Neural progenitor cell (in vitro differentiated cells): ENCODE measurements at regions not wholly inside any gene's neighbourhood (a gene's known extent, or its start where the extent isn't known, plus 50 kb on each side); places are given as distances from the start of the nearest gene placed in this dataset.

Source experiments
- DNase-seq: peaks from one replicate; pipeline ENCODE4 v3.0.0-alpha.2; 2016; ENCODE audit warnings: low spot score
- H2AFZ ChIP-seq: fragments of 200-600 bp; sonication (generic); replicated peaks from 2 replicates; pipeline ENCODE4 v1.6.1; 2016; ENCODE audit warnings: antibody characterized with exemption
- H3F3A ChIP-seq: fragments of 200-600 bp; sonication (generic); 2 replicates; pipeline ENCODE4 v1.6.1; 2016; ENCODE audit warnings: antibody characterized with exemption, low read depth
- H3K27ac ChIP-seq: fragments of 200-600 bp; sonication (generic); 2 replicates; pipeline ENCODE4 v1.5.1; 2016; ENCODE audit warnings: mild to moderate bottlenecking
- H3K27me3 ChIP-seq: fragments of 200-600 bp; sonication (generic); 2 replicates; pipeline ENCODE4 v1.6.1; 2016; ENCODE audit warnings: mild to moderate bottlenecking, moderate library complexity
- H3K36me3 ChIP-seq: fragments of 200-600 bp; sonication (generic); 2 replicates; pipeline ENCODE4 v1.5.1; 2016
- H3K4me1 ChIP-seq: fragments of 200-600 bp; sonication (generic); 2 replicates; pipeline ENCODE4 v1.6.1; 2016; ENCODE audit warnings: mixed run types
- H3K4me2 ChIP-seq: fragments of 200-600 bp; sonication (generic); 2 replicates; pipeline ENCODE4 v1.6.1; 2016
- H3K4me3 ChIP-seq: fragments of 200-600 bp; sonication (generic); 2 replicates; pipeline ENCODE4 v1.5.1; 2016
- H3K79me2 ChIP-seq: fragments of 200-600 bp; sonication (generic); 2 replicates; pipeline ENCODE4 v1.6.1; 2016; ENCODE audit warnings: low read depth
- H3K9ac ChIP-seq: fragments of 200-600 bp; sonication (generic); 2 replicates; pipeline ENCODE4 v1.6.1; 2016
- H3K9me3 ChIP-seq: fragments of 200-600 bp; sonication (generic); 2 replicates; pipeline ENCODE4 v1.5.1; 2016; ENCODE audit warnings: low read depth
- H4K20me1 ChIP-seq: fragments of 200-600 bp; sonication (generic); 2 replicates; pipeline ENCODE4 v1.6.1; 2016; ENCODE audit warnings: low read depth
- H3K27ac Mint-ChIP-seq: 3 replicates; pipeline ENCODE4 v1.8.0; 2021; ENCODE audit warnings: mixed read lengths
- H3K27me3 Mint-ChIP-seq: 2 replicates; pipeline ENCODE4 v1.8.0; 2022; ENCODE audit warnings: low read depth, mild to moderate bottlenecking, inconsistent platforms, moderate library complexity, mixed read lengths; ENCODE audit not compliant: insufficient read depth
- H3K36me3 Mint-ChIP-seq: 3 replicates; pipeline ENCODE4 v1.8.0; 2021; ENCODE audit warnings: mixed read lengths
- H3K4me1 Mint-ChIP-seq: 3 replicates; pipeline ENCODE4 v1.8.0; 2021; ENCODE audit warnings: mixed read lengths
- H3K4me3 Mint-ChIP-seq: 3 replicates; pipeline ENCODE4 v1.8.0; 2021; ENCODE audit warnings: mild to moderate bottlenecking, moderate library complexity, mixed read lengths
- H3K9me3 Mint-ChIP-seq: 3 replicates; pipeline ENCODE4 v1.8.0; 2020; ENCODE audit warnings: mixed read lengths
- EZH2 ChIP-seq: fragments of 200-600 bp; sonication (generic); IDR thresholded peaks from 2 replicates; pipeline ENCODE4 v1.6.1; 2017; ENCODE audit warnings: antibody characterized with exemption, mild to moderate bottlenecking, moderate library complexity
- EZH2phosphoT487 ChIP-seq: fragments of 200-600 bp; sonication (generic); IDR thresholded peaks from 2 replicates; pipeline ENCODE4 v1.6.1; 2017; ENCODE audit warnings: antibody characterized with exemption
- TF ChIP-seq, protein P1 (sequence below): fragments of 200-600 bp; sonication (generic); IDR thresholded peaks from 2 replicates; pipeline ENCODE4 v1.5.1; 2017; ENCODE audit warnings: antibody characterized with exemption, mild to moderate bottlenecking

DNA sequence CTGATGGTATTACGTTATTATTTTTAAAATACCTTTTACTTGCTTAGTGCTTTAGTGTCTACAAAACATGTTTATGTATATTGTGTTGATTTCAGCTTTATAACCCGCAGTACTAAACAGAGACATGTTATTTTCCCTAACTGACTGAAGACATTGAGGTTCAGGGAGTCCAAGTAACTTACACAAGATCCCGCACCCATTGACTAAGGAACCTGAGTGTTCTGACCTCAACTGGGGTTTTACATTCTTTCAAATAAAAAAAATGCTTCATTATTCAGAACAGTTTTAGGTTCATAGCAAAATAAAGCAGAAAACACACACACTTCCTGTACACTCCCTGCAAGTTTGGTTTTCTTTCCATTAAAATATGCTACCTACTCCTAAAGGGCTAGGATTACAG lies 60.4 kb upstream of the METAP2 start:
- no peaks in the 10 kb centered on the region for H4K20me1 ChIP-seq
- H3K79me2 ChIP-seq, result no peaks in the 10 kb centered on the region
- Mint-ChIP-seq H3K27me3 (no peaks in the 10 kb centered on the region), H3K27ac (no peak overlapping the region), H3K9me3 (no peaks in the 10 kb centered on the region), H3K4me3 (no peak overlapping the region), H3K36me3 (no peaks in the 10 kb centered on the region), H3K4me1 (peaks cover 14% of the 10 kb centered on the region)
- no peak overlapping the region for H3K4me2 ChIP-seq
- no peak overlapping the region for H3K27ac ChIP-seq
- no peaks in the 10 kb centered on the region for H3K9me3 ChIP-seq
- H3K36me3 ChIP-seq, result no peaks in the 10 kb centered on the region
- TF ChIP-seq, protein P1, sequence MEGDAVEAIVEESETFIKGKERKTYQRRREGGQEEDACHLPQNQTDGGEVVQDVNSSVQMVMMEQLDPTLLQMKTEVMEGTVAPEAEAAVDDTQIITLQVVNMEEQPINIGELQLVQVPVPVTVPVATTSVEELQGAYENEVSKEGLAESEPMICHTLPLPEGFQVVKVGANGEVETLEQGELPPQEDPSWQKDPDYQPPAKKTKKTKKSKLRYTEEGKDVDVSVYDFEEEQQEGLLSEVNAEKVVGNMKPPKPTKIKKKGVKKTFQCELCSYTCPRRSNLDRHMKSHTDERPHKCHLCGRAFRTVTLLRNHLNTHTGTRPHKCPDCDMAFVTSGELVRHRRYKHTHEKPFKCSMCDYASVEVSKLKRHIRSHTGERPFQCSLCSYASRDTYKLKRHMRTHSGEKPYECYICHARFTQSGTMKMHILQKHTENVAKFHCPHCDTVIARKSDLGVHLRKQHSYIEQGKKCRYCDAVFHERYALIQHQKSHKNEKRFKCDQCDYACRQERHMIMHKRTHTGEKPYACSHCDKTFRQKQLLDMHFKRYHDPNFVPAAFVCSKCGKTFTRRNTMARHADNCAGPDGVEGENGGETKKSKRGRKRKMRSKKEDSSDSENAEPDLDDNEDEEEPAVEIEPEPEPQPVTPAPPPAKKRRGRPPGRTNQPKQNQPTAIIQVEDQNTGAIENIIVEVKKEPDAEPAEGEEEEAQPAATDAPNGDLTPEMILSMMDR, result no peak
- TF ChIP-seq EZH2, result no peak
- peaks cover 17% of the 10 kb centered on the region for H3K27me3 ChIP-seq
- no peak overlapping the region for H3K4me3 ChIP-seq
- no peaks in the 10 kb centered on the region for H3K4me1 ChIP-seq
- H2AFZ ChIP-seq, result no peak overlapping the region
- H3K9ac ChIP-seq, result no peak overlapping the region
- no peaks in the 10 kb centered on the region for H3F3A ChIP-seq
- DNase-seq, result no peak

DNA sequence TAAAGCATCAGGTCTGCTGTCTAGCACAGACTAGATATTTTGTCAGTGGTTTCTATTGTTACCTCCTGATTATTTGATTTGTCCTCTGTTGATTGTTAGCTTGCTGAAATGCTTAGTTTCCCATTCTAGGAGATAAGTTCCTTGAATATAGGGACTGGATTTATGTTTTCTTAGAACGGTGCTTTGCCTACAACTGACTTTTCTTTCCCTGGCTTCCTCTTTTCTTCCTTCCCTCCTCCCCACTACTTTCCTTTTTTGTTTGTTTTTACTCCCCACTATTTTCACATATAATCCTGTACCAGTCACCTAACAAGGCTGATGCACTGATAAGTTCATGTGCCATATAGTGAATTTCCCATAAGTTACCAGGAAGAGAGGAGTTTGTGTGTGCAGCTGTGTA lies 58.5 kb upstream of the METAP2 start:
- Histone ChIP-seq H3K27me3 (peaks cover 17% of the 10 kb centered on the region), H3K4me1 (no peaks in the 10 kb centered on the region), H3K79me2 (no peaks in the 10 kb centered on the region), H3K27ac (no peak overlapping the region), H3K9me3 (no peaks in the 10 kb centered on the region), H3K9ac (no peak overlapping the region), H3K36me3 (no peaks in the 10 kb centered on the region), H2AFZ (no peak overlapping the region), H3K4me2 (no peak overlapping the region), H3F3A (no peaks in the 10 kb centered on the region), H4K20me1 (no peaks in the 10 kb centered on the region), H3K4me3 (no peak overlapping the region)
- H3K27me3 Mint-ChIP-seq, result no peaks in the 10 kb centered on the region
- no peaks in the 10 kb centered on the region for H3K9me3 Mint-ChIP-seq
- no peak overlapping the region for H3K4me3 Mint-ChIP-seq
- H3K36me3 Mint-ChIP-seq, result no peaks in the 10 kb centered on the region
- no peak overlapping the region for H3K27ac Mint-ChIP-seq
- peaks cover 12% of the 10 kb centered on the region for H3K4me1 Mint-ChIP-seq
- no peak for DNase-seq
- TF ChIP-seq EZH2, result no peak
- no peak for TF ChIP-seq EZH2phosphoT487
- TF ChIP-seq, protein P1, result no peak

DNA sequence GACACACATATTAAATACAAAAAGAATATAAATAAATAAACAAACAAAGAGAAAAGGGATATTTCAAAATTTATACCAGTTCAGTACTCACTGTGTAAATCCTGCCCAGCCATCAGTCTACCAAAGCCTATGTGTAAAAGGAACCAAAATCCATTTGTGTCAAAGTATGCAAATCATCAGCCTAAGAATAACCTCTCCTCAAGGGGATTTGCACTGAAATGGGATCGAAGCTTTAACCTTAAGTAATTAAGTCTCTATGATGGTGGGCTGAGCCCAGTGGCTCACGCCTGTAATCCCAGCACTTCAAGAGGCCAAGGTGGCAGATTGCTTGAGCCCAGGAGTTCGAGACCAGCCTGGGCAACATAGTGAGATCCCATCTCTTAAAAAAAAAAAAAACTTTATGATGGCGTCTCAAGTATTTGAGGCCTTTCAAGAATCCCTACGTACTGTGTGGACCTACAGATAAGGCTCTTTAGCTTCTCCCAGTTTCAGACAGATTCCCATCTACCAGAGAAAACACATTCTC lies 57.8 kb upstream of the METAP2 start:
- H3K9me3 Mint-ChIP-seq, result no peaks in the 10 kb centered on the region
- DNase-seq, result no peak
- H3K27me3 ChIP-seq, result peaks cover 17% of the 10 kb centered on the region
- H3K79me2 ChIP-seq, result no peaks in the 10 kb centered on the region
- H3K4me2 ChIP-seq, result no peak overlapping the region
- H3K27ac Mint-ChIP-seq, result no peak overlapping the region
- no peak overlapping the region for H3K9ac ChIP-seq
- H3K4me1 ChIP-seq, result no peaks in the 10 kb centered on the region
- no peak overlapping the region for H3K4me3 Mint-ChIP-seq
- H3K27ac ChIP-seq, result no peak overlapping the region
- H4K20me1 ChIP-seq, result no peaks in the 10 kb centered on the region
- peaks cover 2% of the 10 kb centered on the region for H3K27me3 Mint-ChIP-seq
- H3K9me3 ChIP-seq, result no peaks in the 10 kb centered on the region
- H3K4me1 Mint-ChIP-seq, result peaks cover 9% of the 10 kb centered on the region
- TF ChIP-seq, protein P1, result no peak
- TF ChIP-seq EZH2phosphoT487 (no peak), EZH2 (no peak)
- no peak overlapping the region for H2AFZ ChIP-seq
- no peak overlapping the region for H3K4me3 ChIP-seq
- H3F3A ChIP-seq, result no peaks in the 10 kb centered on the region
- no peaks in the 10 kb centered on the region for H3K36me3 ChIP-seq
- H3K36me3 Mint-ChIP-seq, result no peaks in the 10 kb centered on the region
